HG03103 (cell line): ENCODE measurements at regions not wholly inside any gene's neighbourhood (a gene's known extent, or its start where the extent isn't known, plus 50 kb on each side); places are given as distances from the start of the nearest gene placed in this dataset.

Source experiments
- ATAC-seq: cut with Tn5 transposase; IDR thresholded peaks from one replicate; pipeline ENCODE4 v1.9.1; 2021; ENCODE audit warnings: low read depth; ENCODE audit not compliant: unreplicated experiment

DNA sequence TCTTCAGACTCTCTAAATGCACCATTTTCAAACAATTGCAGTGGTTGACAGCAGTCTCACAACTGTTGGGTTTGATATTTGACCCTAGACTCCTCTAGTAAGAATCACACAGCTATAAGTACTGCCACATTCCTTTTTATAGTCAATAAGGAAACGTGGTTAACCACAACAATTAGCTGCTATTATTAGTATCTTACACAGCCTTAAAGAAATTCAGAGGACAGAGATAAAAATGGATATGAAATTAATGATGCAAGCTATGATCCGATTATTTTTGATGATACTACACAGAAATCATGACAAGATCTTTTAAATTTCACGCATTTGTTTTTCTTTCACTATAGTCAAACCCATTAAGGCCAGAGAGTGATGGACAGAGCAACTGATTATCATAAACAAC lies 288.6 kb upstream of the C9orf72 start:
- ATAC-seq = no peak

GRCh38 chr9:27864644-27865438 lies 291.6 kb upstream of the C9orf72 start:
- no peak for ATAC-seq

- no peak for ATAC-seq
Measured at GRCh38 chr9:27866741-27867140, 293.5 kb upstream of the C9orf72 start.

DNA sequence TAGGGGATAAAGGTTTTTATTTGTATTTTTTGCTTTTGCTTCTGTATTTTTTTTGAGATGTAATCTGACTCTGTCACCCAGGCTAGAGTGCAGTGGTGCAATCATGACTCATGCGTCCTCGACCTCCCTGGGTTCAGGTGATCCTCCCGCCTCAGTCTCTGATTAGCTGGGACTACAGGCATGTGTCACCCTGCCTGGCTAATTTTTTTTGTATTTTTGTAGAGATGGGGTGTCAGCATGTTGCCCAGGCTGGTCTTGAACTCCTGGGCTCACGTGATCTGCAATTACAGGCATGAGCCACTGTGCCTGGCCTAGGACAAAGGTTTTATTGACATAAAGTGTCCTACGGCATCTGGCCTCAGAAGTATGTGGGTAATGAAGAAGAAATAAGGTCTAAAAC lies 297.1 kb upstream of the C9orf72 start:
- no peak for ATAC-seq

DNA sequence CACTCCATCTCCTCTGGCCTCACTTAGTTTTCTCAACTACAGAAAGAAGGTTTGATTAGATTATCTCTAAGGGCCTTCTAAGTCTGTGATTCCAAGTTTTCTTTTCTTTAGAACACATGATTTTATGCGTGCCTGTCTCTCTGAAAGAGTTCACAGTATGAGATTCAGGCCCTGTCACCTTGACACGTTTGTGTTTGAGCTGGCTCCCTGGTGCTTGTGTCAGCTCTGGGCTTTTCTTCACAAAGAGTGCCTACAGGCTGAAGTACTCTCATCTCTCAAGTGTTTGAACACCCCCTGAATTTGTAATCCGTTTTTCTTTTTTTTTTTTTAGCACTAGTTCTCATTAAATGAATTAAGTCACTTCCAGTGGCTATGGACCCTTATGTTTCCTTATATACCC lies 306.9 kb upstream of the C9orf72 start:
- no peak for ATAC-seq

DNA sequence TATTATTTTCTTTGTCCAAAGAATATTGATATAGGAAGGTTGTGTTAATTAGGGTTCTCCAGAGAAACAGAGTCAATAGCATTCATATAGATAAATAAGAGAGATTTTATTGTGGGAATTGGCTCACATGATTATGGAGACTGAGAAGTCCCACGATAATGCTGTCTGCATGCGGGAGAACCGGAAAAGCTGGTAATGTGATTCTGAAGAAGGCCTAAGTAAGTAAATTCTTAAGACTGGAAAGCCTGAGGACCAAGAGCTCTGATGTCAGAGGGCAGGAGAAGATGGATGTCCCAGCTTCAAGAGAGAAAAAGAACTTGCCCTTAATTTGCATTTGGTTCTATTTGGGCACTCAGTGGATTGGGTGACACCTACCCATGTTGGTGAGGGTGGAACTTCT lies 307.4 kb upstream of the C9orf72 start:
- no peak for ATAC-seq

DNA sequence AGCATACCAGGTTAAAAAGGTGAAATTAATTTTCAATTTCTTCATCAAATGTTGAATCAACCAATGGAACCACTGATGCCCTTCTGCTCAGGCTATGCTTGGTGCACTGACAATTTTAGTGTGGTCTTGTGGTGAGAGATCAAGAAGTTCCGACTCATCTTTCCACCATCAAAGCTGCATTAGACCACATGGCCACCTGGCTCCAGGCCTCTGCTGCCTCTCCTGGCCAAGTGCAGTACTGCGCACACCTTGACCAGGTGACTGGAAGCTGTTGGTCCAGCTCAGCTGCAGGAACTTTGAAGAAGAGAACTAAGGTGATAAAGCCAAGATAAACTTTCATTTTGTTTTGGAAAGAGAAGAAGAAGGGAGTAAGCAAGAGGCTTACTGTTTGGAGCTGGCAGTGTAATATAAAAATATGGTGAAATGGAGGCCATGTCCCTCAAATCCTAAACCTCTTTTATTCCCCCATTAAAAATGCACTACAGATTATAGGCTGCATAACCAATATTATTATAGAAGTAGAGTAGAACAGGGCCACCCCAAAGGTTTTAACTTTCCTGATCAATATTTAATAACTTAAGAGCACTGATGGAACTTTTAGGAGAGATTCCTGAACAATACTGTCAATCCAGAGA lies 315.5 kb upstream of the C9orf72 start:
- ATAC-seq = peak; percentile 100

DNA sequence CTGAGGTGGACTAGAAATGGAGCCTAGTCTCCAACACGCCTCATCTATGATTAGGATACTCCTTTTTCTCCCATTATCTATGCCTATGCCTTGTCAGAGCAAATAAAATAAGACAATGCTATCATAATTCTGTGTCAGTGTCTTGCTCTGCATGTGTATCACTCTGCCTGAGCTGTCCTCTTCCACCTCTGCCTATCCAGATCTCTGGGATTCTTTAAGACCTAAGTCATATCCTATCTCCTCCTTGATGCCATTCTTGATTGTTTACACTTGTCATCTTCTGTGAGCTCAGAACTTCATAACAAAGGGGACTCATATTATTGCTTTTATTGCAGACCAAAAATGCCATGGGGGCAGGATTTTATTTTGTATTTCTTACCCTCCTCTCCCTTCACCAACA lies 351.2 kb upstream of the C9orf72 start:
- no peak for ATAC-seq

DNA sequence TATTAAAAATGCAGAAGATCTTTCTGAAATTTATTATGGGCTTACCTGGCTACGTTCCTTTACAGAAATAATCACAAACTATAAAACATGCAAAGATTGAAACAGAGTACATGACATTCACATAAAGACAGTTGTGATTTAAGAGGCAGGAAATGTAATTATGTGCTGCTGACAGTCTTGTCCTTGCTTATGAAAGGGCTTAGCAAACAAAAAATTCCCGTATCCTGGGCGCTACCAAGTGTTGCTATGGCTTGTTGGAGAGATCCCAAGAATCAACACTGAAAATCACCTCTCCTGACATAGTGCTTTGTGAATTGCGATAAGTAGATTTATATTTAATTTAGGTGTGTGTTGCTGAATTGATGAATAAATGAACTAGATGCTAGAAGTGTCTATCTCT lies 352.5 kb upstream of the C9orf72 start:
- ATAC-seq = no peak

DNA sequence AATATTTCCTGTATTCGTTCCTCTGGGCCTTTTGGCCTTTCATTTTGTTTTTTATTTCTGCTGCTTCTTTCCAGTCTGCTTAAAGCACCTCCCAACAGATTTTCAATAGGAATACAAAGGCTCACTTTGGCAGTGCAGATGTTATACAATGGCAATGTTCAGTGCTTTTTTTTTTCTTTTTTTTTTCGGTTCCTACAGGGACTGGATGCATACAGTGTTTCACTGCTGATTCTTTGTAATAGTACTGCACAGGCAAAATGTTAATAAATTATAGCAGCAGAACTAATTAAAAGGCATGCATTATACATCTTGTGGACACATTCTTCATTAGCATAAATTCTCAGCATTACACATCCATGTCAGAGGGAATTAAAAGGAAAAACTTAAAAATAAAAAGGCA lies 356.6 kb upstream of the C9orf72 start:
- no peak for ATAC-seq

DNA sequence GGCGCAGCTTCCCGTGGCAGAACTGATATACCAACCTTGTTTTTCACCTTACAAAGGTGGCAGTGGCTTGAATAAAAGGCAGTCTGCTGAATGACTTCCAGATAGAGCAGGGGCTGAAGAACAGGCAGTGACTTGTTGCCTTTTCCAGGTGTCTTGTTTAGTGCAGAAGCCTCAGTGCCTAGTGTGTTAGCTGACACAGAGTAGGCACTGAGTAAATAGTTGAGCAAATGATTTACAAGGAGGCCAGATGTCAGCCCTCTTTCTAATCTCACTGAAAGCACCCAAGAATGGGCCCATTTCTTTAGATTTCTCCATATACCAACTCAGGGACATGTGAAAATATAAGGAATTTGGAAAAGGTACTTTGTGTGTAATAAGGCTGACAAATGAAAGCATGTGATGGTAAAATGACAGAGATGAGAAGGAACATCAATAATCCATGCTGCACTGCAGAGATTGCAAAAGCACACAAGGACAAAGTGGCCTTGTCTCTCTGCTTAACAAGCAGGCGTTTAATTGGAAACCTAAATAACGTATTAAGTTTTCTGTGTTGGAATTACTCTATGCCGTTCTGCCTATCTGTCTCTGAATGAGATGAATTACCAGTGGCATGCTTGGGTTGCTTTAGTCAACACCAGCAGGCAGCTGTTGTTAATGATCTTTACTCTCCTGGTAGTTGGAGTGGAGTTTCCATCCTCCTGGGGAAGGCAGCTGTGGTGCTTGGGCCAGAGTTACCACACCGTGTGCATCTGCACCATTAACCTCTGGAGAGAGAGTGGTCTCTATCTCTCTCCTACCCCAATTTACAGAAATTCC lies 360.1 kb upstream of the C9orf72 start:
- no peak for ATAC-seq

DNA sequence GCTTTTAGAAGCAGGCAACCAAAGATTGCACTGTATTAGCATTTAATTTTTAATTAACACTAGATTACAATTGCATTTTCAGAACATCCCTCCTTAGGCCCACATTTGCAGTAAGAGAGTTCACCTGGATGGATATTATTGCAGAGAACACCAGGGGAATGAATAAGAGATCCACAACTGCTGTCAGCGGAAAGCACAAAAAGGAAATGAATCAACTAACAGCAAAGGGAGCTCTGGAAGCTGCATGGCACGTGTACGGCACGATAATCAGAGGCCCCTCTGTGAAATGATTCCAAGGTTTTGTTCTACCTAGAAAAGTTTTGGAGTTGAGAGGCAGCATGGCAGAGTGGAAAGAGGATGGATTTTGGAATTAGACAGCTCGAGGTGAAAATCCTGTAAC lies 361.2 kb upstream of the C9orf72 start:
- ATAC-seq = no peak

GRCh38 chr9:27939186-27939585 lies 365.9 kb upstream of the C9orf72 start:
- ATAC-seq = no peak

GRCh38 chr9:27940535-27940934 lies 367.3 kb upstream of the C9orf72 start:
- ATAC-seq = no peak

DNA sequence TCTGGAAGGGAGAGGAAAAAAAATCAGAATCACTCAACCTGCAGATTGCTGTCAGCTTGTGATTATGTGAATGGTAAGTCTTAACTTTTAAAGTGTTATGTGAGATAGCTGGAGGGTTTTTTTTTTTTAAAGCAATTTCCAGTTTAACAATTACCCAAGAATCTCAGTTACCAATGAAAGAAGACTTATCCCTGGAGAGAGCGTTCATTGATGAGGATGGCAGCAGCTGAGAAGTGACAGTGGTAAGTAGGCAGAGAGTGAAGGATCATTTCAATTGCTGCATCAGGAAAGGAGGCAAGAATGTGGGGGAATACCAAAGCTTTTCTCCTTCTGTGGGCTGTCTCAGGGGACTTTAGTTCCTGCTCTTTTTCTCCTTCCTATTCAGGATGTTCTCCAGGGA lies 370.2 kb upstream of the C9orf72 start:
- no peak for ATAC-seq

DNA sequence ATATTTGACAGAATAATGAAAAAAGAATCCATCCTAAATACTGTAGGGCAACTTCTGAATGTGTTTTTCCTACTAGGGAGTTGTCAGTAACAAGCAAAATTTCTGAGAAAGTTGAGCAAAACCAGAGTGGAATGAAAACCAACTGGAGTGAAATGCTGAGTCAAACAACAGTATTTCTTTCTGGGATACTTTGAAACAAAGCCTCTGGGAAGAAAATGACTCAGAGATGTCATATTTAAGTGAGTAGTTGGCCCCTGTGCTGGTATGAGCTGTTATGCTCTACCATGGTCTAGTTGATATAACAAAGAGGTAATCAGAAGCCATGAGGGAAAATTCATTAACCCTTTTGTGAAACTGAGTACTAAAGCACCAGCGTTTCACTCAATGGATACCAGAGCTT lies 372.1 kb upstream of the C9orf72 start:
- ATAC-seq = no peak

- ATAC-seq = no peak
Measured at GRCh38 chr9:27950382-27950781, 377.1 kb upstream of the C9orf72 start.

DNA sequence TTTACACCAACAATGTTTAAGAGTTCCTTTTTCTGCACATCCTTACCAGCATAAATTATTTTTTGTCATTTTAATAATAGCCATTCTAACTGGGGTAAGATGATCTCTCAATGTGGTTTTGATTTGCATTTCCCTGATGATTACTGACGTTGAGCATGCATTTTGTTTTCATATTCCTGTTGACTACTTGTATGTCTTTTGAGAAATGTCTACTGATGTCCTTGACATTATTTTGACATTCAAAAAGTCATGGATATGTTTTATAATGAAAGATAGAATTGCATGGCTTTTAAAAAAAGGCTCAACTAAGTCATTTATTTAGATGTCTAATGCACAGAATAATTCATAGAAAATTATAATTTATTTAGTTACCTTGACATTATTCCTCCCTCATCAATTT lies 381.6 kb upstream of the C9orf72 start:
- ATAC-seq = no peak

DNA sequence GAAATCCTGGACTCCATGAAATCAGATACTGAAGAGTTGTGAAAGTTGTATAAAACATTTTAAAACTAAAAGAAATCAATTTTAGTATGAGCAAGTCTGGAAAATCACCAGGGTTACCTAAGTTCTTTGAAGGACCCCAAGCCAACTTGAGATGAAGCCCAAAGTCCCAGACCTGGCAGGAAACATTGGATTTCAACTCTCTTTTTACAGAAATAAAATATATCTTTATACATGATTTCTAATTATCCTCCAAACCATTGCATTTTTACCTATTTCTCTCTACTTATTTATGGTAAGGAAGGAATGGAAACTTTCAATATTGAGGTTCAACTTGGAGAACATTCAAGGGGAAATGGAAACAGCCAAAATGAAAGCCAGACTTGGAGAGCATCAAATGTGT lies 390.6 kb upstream of the C9orf72 start:
- ATAC-seq = no peak

GRCh38 chr9:27967210-27967609 lies 393.9 kb upstream of the C9orf72 start:
- no peak for ATAC-seq

DNA sequence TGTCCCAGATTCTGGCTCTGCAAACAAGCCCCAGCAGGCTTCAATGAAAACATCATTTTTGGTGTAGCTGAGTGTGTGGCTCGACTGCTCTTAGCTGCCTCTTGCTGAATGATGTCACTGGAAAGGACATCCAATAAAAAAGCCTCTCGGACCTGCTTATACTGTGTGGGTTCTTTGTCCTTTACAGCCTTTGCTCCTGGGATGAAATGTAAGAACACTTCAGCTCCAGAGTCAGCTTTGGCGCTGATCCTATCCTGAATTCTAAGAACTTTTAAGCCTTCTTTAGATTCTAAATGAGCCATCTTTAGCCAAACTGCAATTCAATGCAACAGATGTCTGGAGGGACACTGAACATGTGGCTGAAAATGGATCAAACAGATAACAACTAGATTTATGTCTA lies 404.6 kb upstream of the C9orf72 start:
- ATAC-seq = no peak

- ATAC-seq = no peak
Measured at GRCh38 chr9:27985714-27986113, 412.4 kb upstream of the C9orf72 start.
